Mesothelial cell of epicardium (in vitro differentiated cells): ENCODE measurements at regions not wholly inside any gene's neighbourhood (a gene's known extent, or its start where the extent isn't known, plus 50 kb on each side); places are given as distances from the start of the nearest gene placed in this dataset.
"Not testable (repeated sequence)": the region's sequence is repeated elsewhere in the genome, so short reads cannot be mapped to it uniquely, and the experiment has no call there.

Experiments
- DNase-seq, 2 experiments: peaks; one replicate each; pipeline ENCODE4 v3.0.0; 2021; ENCODE audit warnings: low spot score in 2 of 2; ENCODE audit not compliant: unreplicated experiment in 2 of 2
- H3K27ac Mint-ChIP-seq: 2 replicates; pipeline ENCODE4 v1.8.0; 2021; ENCODE audit warnings: mixed read lengths
- H3K27me3 Mint-ChIP-seq: 2 replicates; pipeline ENCODE4 v1.8.0; 2021; ENCODE audit warnings: low read depth, mixed read lengths
- H3K36me3 Mint-ChIP-seq: 2 replicates; pipeline ENCODE4 v1.8.0; 2021; ENCODE audit warnings: mixed read lengths
- H3K4me1 Mint-ChIP-seq: 2 replicates; pipeline ENCODE4 v1.8.0; 2021; ENCODE audit warnings: mixed read lengths
- H3K4me3 Mint-ChIP-seq: 2 replicates; pipeline ENCODE4 v1.8.0; 2021; ENCODE audit warnings: mild to moderate bottlenecking, moderate library complexity, mixed read lengths
- H3K9me3 Mint-ChIP-seq: 2 replicates; pipeline ENCODE4 v1.8.0; 2021; ENCODE audit warnings: mixed read lengths
- TF ChIP-seq, protein P1 (sequence below): fragments of 200-600 bp; sonication (generic); IDR thresholded peaks from one replicate; pipeline ENCODE4 v1.5.0; 2021; ENCODE audit warnings: antibody characterized with exemption; ENCODE audit not compliant: unreplicated experiment

- no peak overlapping the region for H3K4me3 Mint-ChIP-seq
- TF ChIP-seq, protein P1, sequence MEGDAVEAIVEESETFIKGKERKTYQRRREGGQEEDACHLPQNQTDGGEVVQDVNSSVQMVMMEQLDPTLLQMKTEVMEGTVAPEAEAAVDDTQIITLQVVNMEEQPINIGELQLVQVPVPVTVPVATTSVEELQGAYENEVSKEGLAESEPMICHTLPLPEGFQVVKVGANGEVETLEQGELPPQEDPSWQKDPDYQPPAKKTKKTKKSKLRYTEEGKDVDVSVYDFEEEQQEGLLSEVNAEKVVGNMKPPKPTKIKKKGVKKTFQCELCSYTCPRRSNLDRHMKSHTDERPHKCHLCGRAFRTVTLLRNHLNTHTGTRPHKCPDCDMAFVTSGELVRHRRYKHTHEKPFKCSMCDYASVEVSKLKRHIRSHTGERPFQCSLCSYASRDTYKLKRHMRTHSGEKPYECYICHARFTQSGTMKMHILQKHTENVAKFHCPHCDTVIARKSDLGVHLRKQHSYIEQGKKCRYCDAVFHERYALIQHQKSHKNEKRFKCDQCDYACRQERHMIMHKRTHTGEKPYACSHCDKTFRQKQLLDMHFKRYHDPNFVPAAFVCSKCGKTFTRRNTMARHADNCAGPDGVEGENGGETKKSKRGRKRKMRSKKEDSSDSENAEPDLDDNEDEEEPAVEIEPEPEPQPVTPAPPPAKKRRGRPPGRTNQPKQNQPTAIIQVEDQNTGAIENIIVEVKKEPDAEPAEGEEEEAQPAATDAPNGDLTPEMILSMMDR, result no peak
- no peaks in the 10 kb centered on the region for H3K9me3 Mint-ChIP-seq
- no peaks in the 10 kb centered on the region for H3K4me1 Mint-ChIP-seq
- no peak for DNase-seq
- H3K36me3 Mint-ChIP-seq, result no peaks in the 10 kb centered on the region
- peaks cover 34% of the 10 kb centered on the region for H3K27me3 Mint-ChIP-seq
- H3K27ac Mint-ChIP-seq, result no peak overlapping the region
Measured at GRCh38 chrX:131646106-131646505, 102.2 kb downstream of the OR13H1 start.

GRCh38 chrX:131649741-131650140 is 105.9 kb downstream of the OR13H1 start:
- Mint-ChIP-seq H3K4me3 (no peak overlapping the region), H3K27me3 (peaks cover 24% of the 10 kb centered on the region), H3K9me3 (peaks cover 11% of the 10 kb centered on the region), H3K27ac (no peak overlapping the region), H3K4me1 (no peaks in the 10 kb centered on the region), H3K36me3 (no peaks in the 10 kb centered on the region)
- no peak for DNase-seq
- TF ChIP-seq, protein P1, result no peak

DNA sequence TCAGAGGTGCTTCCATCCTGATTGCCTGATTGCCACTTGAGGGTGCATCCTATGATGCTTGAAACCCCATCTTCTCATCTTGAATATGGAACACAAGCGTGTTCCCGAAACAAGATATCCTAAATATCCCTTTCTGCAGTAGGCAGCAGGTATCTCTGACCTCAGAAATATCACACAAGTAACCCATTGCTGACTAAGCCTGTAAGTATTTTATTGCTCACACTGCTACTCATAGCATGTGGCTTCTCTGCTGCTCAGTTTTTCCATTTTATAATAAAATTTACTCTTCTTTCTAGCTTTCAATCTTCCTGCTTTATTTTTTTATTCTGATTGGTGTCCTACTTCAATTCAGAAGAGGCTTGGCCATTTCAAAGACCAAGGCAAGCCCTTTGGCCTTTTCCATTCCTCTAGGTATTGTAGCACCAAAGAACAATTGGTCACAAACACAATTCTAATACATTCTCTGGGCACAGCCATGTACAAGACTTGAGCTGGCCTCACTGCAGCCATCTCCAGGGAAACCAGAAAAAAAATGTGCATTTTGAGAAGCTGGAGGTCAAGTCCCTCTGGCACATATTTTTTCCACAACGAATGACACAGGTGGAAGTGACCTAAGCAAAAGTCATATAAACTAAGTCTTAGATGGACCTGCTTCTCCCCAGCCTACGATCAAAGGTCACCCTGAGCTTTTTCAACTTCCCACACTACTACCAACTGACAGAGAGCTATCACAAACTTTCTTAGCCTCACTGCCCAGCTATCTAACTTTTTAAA is 107.0 kb downstream of the OR13H1 start:
- TF ChIP-seq, protein P1, result no peak
- no peak overlapping the region for H3K4me3 Mint-ChIP-seq
- no peak overlapping the region for H3K27ac Mint-ChIP-seq
- H3K27me3 Mint-ChIP-seq, result peaks cover 26% of the 10 kb centered on the region
- no peaks in the 10 kb centered on the region for H3K36me3 Mint-ChIP-seq
- no peak for DNase-seq
- no peaks in the 10 kb centered on the region for H3K4me1 Mint-ChIP-seq
- H3K9me3 Mint-ChIP-seq, result peaks cover 11% of the 10 kb centered on the region

GRCh38 chrX:131663726-131664125 is 119.9 kb downstream of the OR13H1 start:
- H3K9me3 Mint-ChIP-seq, H3K27ac Mint-ChIP-seq, H3K4me1 Mint-ChIP-seq, H3K4me3 Mint-ChIP-seq, H3K36me3 Mint-ChIP-seq, DNase-seq: not testable (repeated sequence)
- H3K27me3 Mint-ChIP-seq, result peaks cover 13% of the 10 kb centered on the region

DNA sequence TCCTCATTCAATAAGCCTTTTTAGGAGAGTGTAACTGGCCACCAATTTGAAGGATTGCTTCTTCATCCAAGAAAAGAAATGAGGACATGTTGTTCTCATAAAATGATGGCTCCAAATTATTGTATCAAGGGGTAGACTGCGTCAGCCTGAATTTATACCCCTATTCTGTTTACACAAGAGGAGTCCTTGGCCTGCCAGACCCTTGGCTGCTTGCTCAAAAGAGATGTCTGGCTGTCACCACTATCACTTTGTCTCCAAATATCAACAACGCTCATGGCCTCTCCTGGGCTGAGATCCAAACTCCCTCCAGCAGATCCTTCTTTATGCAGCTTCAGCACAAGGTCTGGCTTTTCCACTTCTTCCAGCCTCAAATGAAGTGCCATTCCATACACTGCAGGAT is 127.9 kb downstream of the OR13H1 start:
- Mint-ChIP-seq H3K27me3 (no peaks in the 10 kb centered on the region), H3K9me3 (no peaks in the 10 kb centered on the region), H3K4me3 (no peak overlapping the region), H3K27ac (no peak overlapping the region), H3K36me3 (no peaks in the 10 kb centered on the region), H3K4me1 (no peaks in the 10 kb centered on the region)
- no peak for DNase-seq
- TF ChIP-seq, protein P1, result no peak

GRCh38 chrX:131675596-131676194 is 131.8 kb downstream of the OR13H1 start:
- Mint-ChIP-seq H3K27me3 (no peaks in the 10 kb centered on the region), H3K4me3 (no peak overlapping the region), H3K4me1 (peaks cover 5% of the 10 kb centered on the region), H3K36me3 (no peaks in the 10 kb centered on the region), H3K27ac (no peak overlapping the region), H3K9me3 (no peaks in the 10 kb centered on the region)
- no peak for DNase-seq
- TF ChIP-seq, protein P1, result no peak
